Immature natural killer cell (primary cell): ENCODE measurements at regions not wholly inside any gene's neighbourhood (a gene's known extent, or its start where the extent isn't known, plus 50 kb on each side); places are given as distances from the start of the nearest gene placed in this dataset.
"Not testable (repeated sequence)": the region's sequence is repeated elsewhere in the genome, so short reads cannot be mapped to it uniquely, and the experiment has no call there.

ENCODE experiments used
- DNase-seq, 3 donors: peaks; one replicate each; pipeline ENCODE4 v3.0.0; 2022; ENCODE audit warnings: mixed read lengths in 1 of 3
- H3K27ac Mint-ChIP-seq, 6 donors: one replicate each; pipeline ENCODE4 v1.8.0; 2020; ENCODE audit warnings: mixed read lengths in 6 of 6, mild to moderate bottlenecking in 5 of 6, inconsistent platforms in 4 of 6, moderate library complexity in 3 of 6
- H3K27me3 Mint-ChIP-seq, 3 donors: one replicate each; pipeline ENCODE4 v1.8.0; 2020 to 2021; ENCODE audit warnings: low read depth in 3 of 3, mild to moderate bottlenecking in 3 of 3, mixed read lengths in 3 of 3, moderate library complexity in 3 of 3, inconsistent platforms in 1 of 3
- H3K36me3 Mint-ChIP-seq, 3 donors: one replicate each; pipeline ENCODE4 v1.8.0; 2020; ENCODE audit warnings: mixed read lengths in 3 of 3, inconsistent platforms in 2 of 3, mild to moderate bottlenecking in 2 of 3
- H3K4me1 Mint-ChIP-seq, 2 donors: one replicate each; pipeline ENCODE4 v1.8.0; 2020; ENCODE audit warnings: inconsistent platforms in 2 of 2, mild to moderate bottlenecking in 2 of 2, mixed read lengths in 2 of 2, moderate library complexity in 1 of 2
- H3K4me3 Mint-ChIP-seq, 5 donors: one replicate each; pipeline ENCODE4 v1.8.0; 2020; ENCODE audit warnings: mild to moderate bottlenecking in 5 of 5, mixed read lengths in 5 of 5, inconsistent platforms in 3 of 5, moderate library complexity in 3 of 5
- H3K9me3 Mint-ChIP-seq, 6 donors: one replicate each; pipeline ENCODE4 v1.8.0; 2020; ENCODE audit warnings: mild to moderate bottlenecking in 6 of 6, mixed read lengths in 6 of 6, inconsistent platforms in 4 of 6, moderate library complexity in 3 of 6

DNA sequence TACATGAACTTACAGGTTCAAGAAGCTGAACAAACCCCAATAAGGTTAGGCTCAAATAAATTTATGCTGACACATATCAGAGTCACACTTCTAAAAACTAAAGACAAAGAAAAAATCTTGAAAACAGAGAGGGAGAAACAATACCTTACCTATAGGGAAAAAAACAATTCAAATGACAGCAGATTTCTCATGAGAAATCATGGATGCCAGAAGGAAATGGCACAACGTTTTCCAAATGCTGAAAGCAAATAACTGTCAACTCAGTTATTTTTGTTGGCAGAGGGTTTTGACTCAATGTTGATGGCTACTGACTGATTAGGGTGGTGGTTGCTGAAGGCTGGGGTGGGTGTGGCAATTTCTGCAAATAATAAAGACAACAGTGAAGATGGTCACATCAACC is 239.4 kb downstream of the ARHGAP12 start:
- DNase-seq: no peak
- no peaks in the 10 kb centered on the region for H3K4me1 Mint-ChIP-seq
- peaks cover 0 to 13% (median under 1%) of the 10 kb centered on the region in 6 donors for H3K9me3 Mint-ChIP-seq
- H3K36me3 Mint-ChIP-seq: no peaks in the 10 kb centered on the region
- peaks cover 0 to 2% (median 0%) of the 10 kb centered on the region in 3 donors for H3K27me3 Mint-ChIP-seq
- no peak overlapping the region for H3K27ac Mint-ChIP-seq
- H3K4me3 Mint-ChIP-seq: no peak overlapping the region

- Mint-ChIP-seq H3K9me3 (peaks cover 0 to 23% (median 9%) of the 10 kb centered on the region in 6 donors), H3K27ac (no peak overlapping the region), H3K4me1 (no peaks in the 10 kb centered on the region), H3K27me3 (peaks cover 0 to 2% (median 2%) of the 10 kb centered on the region in 3 donors), H3K4me3 (no peak overlapping the region), H3K36me3 (no peaks in the 10 kb centered on the region)
- no peak for DNase-seq
Measured at GRCh38 chr10:31687663-31688482, 240.8 kb downstream of the ARHGAP12 start.

- Mint-ChIP-seq H3K27ac (no peak overlapping the region), H3K9me3 (peaks cover 3 to 27% (median 12%) of the 10 kb centered on the region in 6 donors), H3K36me3 (no peaks in the 10 kb centered on the region), H3K4me3 (no peak overlapping the region), H3K4me1 (no peaks in the 10 kb centered on the region), H3K27me3 (peaks cover 0 to 2% (median 2%) of the 10 kb centered on the region in 3 donors)
- no peak for DNase-seq
Measured at GRCh38 chr10:31686599-31686998, 242.0 kb downstream of the ARHGAP12 start.

DNA sequence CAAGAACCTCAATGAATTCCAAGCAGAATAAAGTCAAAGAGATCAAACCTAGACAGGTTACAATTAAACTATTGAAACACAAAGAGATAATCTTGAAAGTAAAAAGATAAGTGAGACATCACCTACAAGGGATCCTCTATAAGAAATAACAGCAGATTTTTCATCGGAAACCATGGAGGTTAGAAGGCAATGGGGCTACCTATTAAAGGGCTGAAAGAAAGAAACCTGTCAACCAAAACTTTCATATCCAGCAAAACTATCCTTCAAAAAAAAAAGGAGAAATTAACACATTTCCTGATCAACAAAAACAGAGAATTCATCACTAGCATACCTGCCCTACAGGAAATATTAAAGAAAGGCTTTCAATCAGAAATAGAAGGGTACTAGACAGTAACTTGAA is 244.9 kb downstream of the ARHGAP12 start:
- Mint-ChIP-seq H3K27me3 (peaks cover 0 to 2% (median 2%) of the 10 kb centered on the region in 3 donors), H3K9me3 (peaks cover 3 to 27% (median 12%) of the 10 kb centered on the region in 6 donors)

GRCh38 chr10:31679936-31680335 is 248.7 kb downstream of the ARHGAP12 start:
- H3K36me3 Mint-ChIP-seq: no peaks in the 10 kb centered on the region
- no peaks in the 10 kb centered on the region for H3K4me1 Mint-ChIP-seq
- H3K27me3 Mint-ChIP-seq: peaks cover 0 to 2% (median 2%) of the 10 kb centered on the region in 3 donors
- peaks cover 3 to 22% (median 12%) of the 10 kb centered on the region in 6 donors for H3K9me3 Mint-ChIP-seq
- no peak overlapping the region for H3K27ac Mint-ChIP-seq
- no peak overlapping the region for H3K4me3 Mint-ChIP-seq
- no peak for DNase-seq

More for the DNA sequence above, 244.9 kb downstream of the ARHGAP12 start:
- DNase-seq: no peak
- no peaks in the 10 kb centered on the region for H3K36me3 Mint-ChIP-seq
- no peaks in the 10 kb centered on the region for H3K4me1 Mint-ChIP-seq
- no peak overlapping the region for H3K27ac Mint-ChIP-seq
- H3K4me3 Mint-ChIP-seq: no peak overlapping the region

- Mint-ChIP-seq H3K36me3 (no peaks in the 10 kb centered on the region), H3K27ac (no peak overlapping the region), H3K4me3 (no peak overlapping the region), H3K27me3 (peaks cover 0 to 2% (median 2%) of the 10 kb centered on the region in 3 donors), H3K4me1 (no peaks in the 10 kb centered on the region), H3K9me3 (peaks cover 3 to 14% (median 11%) of the 10 kb centered on the region in 6 donors)
- DNase-seq: no peak
Measured at GRCh38 chr10:31678575-31679516, 249.8 kb downstream of the ARHGAP12 start.

- Mint-ChIP-seq H3K36me3 (no peaks in the 10 kb centered on the region), H3K27ac (no peak overlapping the region), H3K27me3 (peaks cover 0 to 2% (median 0%) of the 10 kb centered on the region in 3 donors), H3K4me1 (no peaks in the 10 kb centered on the region), H3K4me3 (no peak overlapping the region), H3K9me3 (peaks cover 2 to 7% (median 4%) of the 10 kb centered on the region in 6 donors)
- no peak for DNase-seq
Measured at GRCh38 chr10:31678139-31678536, 250.5 kb downstream of the ARHGAP12 start.

GRCh38 chr10:31677195-31678138 is 251.2 kb downstream of the ARHGAP12 start:
- Mint-ChIP-seq H3K36me3 (no peaks in the 10 kb centered on the region), H3K4me3 (no peak overlapping the region), H3K4me1 (no peaks in the 10 kb centered on the region), H3K27me3 (peaks cover 0 to 2% (median 0%) of the 10 kb centered on the region in 3 donors), H3K9me3 (peaks cover 0 to 4% (median 1%) of the 10 kb centered on the region in 6 donors), H3K27ac (no peak overlapping the region)
- DNase-seq: no peak

- no peak overlapping the region for H3K4me3 Mint-ChIP-seq
- peaks cover 0 to 2% (median 0%) of the 10 kb centered on the region in 6 donors for H3K9me3 Mint-ChIP-seq
- H3K4me1 Mint-ChIP-seq: no peaks in the 10 kb centered on the region
- no peak for DNase-seq
- no peaks in the 10 kb centered on the region for H3K36me3 Mint-ChIP-seq
- peaks cover 0 to 2% (median 0%) of the 10 kb centered on the region in 3 donors for H3K27me3 Mint-ChIP-seq
- H3K27ac Mint-ChIP-seq: no peak overlapping the region
Measured at GRCh38 chr10:31675726-31676125, 252.9 kb downstream of the ARHGAP12 start.

GRCh38 chr10:31669357-31669756 is 259.3 kb downstream of the ARHGAP12 start:
- H3K27ac Mint-ChIP-seq: no peak overlapping the region
- H3K36me3 Mint-ChIP-seq: no peaks in the 10 kb centered on the region
- peaks cover 0 to 2% (median 0%) of the 10 kb centered on the region in 6 donors for H3K9me3 Mint-ChIP-seq
- H3K27me3 Mint-ChIP-seq: peaks cover 0 to 4% (median 0%) of the 10 kb centered on the region in 3 donors
- no peaks in the 10 kb centered on the region for H3K4me1 Mint-ChIP-seq
- DNase-seq: no peak
- H3K4me3 Mint-ChIP-seq: no peak overlapping the region

DNA sequence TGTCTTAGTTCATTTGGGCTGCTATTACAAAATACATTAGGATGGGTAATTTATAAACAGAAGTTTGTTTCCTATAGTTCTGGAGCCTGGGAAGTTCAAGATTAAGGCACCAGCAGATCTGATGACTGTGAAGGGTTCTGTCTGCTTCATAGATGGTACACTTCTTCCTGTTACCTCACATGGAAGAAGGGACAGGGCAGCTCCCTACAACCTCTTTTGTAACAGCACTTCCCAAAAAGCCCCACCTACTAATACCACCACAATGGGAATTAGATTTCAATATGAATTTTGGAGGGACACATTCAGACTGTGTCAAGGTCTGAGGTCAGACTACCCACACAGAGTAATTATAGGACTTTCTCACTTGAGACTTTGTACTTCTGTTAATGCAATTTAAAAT is 260.3 kb downstream of the ARHGAP12 start:
- no peak overlapping the region for H3K27ac Mint-ChIP-seq
- DNase-seq: no peak
- no peaks in the 10 kb centered on the region for H3K36me3 Mint-ChIP-seq
- no peaks in the 10 kb centered on the region for H3K9me3 Mint-ChIP-seq
- H3K4me1 Mint-ChIP-seq: no peaks in the 10 kb centered on the region
- peaks cover 1 to 4% (median 4%) of the 10 kb centered on the region in 3 donors for H3K27me3 Mint-ChIP-seq
- H3K4me3 Mint-ChIP-seq: no peak overlapping the region

DNA sequence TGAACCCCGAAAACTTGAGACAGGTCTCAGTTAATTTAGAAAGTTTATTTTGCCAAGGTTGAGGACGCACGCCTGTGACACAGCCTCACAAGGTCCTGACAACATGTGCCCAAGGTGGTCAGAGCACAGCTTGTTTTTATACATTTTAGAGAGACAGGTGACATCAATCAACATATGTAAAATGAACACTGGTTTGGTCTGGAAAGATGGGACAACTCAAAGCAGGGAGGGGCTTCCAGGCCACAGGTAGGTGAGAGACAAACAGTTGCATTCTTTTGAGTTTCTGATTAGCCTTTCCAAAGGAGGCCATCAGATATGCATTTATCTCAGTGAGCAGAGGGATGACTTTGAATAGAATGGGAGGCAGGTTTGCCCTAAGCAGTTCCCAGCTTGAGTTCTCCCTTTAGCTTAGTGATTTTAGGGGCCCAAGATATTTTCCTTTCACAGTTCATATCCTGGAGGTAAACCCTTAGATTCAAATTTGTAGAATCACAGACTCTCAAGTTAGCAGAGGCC is 262.8 kb downstream of the ARHGAP12 start:
- H3K27ac Mint-ChIP-seq, H3K4me1 Mint-ChIP-seq, H3K9me3 Mint-ChIP-seq, H3K27me3 Mint-ChIP-seq, H3K4me3 Mint-ChIP-seq, H3K36me3 Mint-ChIP-seq, DNase-seq: not testable (repeated sequence)

DNA sequence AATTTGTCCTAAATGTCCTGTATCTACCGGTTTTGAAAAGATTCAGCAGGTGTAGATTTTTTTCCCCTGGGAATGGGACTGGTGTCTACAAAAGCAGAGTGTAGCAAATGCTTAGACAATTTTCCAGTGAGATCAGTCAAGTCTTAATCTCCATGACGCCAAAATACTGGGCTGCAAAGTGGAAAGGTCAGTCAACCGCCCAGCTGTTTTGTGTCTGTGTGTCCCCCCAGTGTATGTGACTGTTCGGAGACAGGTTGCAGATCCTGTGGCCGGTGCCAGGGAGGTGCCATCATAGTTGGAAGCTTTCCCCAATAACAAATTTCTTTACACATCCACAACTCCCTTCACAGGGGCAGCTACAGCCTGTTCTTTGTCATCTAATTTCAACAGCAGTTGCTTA is 263.8 kb downstream of the ARHGAP12 start:
- Mint-ChIP-seq H3K27ac (no peak overlapping the region), H3K36me3 (no peaks in the 10 kb centered on the region), H3K9me3 (no peaks in the 10 kb centered on the region), H3K4me3 (no peak overlapping the region), H3K4me1 (no peaks in the 10 kb centered on the region), H3K27me3 (peaks cover 1 to 4% (median 2%) of the 10 kb centered on the region in 3 donors)
- no peak for DNase-seq
